GM19043 (cell line): ENCODE measurements at regions not wholly inside any gene's neighbourhood (a gene's known extent, or its start where the extent isn't known, plus 50 kb on each side); places are given as distances from the start of the nearest gene placed in this dataset.
A peak's percentile ranks its signal among the peaks of the same experiment; 100 is the strongest.

ENCODE experiments used
- ATAC-seq: cut with Tn5 transposase; IDR thresholded peaks from one replicate; pipeline ENCODE4 v1.9.1; 2021; ENCODE audit warnings: low read depth; ENCODE audit not compliant: unreplicated experiment

DNA sequence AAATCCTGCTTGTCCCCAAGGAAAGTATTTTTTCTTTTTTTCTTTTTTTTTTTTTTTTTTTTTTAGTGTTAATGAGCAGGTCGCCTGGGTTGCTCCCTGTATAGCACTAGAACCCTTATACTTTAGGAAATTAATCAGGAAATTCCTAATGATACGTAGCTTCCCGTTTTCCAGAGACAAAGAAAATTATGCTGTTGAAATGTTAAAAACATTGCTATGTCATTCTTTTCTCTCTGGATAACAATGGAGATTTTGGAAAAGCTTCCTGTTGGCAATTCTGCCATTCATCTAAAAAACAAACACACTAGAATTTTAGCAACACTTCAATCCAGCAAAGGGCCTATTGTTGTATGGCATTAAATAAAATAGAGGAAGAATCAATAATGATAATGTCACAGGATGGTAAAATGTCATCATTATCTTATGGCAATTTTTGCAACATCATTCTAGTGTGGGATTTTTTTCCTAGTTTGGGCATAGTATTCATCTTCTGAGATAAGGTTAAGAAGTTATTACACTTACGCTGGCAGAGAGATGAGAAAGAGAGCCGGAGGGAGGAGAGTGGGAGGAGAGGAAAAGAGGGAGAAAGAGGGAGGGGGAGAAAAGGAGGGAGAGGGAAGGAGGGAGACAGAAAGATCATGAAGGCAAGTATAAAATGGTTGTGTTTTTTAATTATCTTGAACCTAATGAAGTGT is 315.8 kb upstream of the PDE4D start:
- ATAC-seq, result no peak

DNA sequence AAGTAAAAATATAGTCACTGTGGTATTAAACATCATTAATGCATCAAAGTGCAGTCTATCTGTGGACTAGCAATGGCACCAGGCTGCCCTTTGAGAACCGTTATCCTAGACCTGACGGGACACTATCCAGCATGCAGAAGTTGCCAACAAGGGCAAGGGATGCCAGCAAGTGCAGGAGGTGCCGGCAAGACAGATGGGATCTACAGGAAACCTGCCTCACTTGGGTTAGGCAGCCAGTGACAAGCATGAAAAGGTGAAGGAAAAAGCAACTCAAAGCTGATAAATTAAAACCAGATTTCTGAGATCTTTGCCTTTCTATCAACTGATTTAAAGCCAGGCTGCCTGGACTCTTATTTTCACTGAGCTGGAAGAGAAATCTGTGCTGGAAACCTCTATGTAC is 315.2 kb upstream of the PDE4D start:
- ATAC-seq, result no peak

DNA sequence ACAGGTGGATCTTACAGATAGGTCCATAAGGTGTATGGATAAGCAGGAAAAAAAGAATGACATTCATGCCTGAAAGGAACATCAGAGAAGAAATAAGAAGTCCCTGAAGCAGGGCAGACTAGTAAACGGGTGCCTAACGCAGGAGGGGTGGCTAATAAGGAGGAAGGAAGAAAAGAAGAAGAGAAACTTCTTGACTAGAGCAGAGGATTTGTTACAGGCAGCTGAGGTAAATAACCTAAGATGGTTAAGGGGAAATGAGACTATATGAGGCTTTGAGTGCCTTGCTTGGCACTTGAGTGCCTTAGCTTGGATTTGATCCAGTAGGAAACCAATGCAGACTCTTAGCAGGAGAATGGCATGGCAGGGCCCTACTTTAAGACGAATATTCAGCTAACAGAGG is 313.5 kb upstream of the PDE4D start:
- peak; percentile 84 for ATAC-seq

DNA sequence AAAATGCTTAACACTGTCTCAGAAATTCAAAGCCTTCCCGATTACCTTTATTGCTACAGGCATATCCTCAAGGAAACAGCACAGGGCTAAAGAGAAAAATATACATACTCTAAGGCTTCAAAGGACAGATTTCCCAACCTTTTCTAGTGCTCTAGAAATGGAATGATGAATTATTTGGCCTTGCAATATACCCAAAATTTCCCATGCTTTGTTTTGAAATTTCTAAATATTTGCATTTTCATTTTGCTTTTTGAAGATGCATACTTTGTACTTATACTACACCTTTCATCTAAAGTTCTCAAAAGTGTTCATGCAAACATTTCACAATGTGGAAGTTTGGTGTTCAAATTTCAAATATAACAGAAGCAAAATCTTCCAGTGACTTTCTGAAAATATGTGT is 312.7 kb upstream of the PDE4D start:
- ATAC-seq, result no peak

DNA sequence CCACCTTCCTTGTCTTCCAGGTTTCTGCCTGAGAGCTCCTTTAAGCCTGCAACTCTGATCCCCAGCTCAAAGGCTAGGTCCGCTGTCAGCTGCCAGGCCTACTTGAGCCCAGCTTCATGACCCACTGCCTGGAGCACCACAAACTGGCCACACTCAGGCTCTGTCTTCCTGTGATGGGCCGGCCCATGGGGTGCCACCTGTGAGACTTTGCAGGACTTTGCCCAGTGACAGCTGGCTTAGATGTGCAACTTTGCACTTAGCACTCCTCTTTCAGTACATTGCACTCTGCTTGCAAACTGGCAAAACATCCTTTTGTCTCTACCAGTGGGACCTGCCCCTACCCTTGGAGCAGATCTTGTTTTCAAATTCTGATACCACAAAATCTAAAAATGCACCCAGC is 311.5 kb upstream of the PDE4D start:
- ATAC-seq, result no peak

DNA sequence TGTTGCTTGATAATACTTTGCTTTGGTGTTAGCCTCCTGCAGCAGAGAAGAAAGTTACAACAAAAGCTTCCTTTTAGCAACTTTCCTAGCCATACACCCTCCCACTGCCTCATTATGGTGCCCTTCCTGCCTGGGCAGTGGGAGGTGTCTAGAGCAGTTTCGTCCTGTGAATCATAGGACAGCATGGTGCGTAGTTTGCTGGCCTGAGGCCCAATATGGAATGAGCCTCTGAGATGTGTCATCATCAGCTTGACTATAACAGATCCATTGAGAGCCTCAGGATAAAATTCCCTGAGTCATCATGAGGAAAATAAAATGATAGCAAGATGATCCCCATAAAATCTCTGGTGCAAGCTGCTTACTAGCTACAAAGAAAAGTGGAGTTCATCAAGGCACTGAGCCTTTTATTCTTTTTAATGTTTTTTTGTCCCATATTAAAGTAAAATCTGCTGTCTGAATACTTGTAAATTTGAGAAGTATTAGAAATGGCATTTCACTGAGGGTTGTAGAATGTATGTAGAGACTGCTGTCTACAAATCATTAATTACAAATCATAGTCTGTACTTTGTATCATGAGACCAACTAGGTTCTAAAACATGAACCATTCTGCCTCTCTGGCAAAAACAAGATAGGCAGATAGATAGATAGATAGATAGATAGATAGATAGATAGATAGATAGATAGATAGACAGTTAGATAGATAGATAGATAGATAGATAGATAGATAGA is 303.0 kb upstream of the PDE4D start:
- no peak for ATAC-seq

DNA sequence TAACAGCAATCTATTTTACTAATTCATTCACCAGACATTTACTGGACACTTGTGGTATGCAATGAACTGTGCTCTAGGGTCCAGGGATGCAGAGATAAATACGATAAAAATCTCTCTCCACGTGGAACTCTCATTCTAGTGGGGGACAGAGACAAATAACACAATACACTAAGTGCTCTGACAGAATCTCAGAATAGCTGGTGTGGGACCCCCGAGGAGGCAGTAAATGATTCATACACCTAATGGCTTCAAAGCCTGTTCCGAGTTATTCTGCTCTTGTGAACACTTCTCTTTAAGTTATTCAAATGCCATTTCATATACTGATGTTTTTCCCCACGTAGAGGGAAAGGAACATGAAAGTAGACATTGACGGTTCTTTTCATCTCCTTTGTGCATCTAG is 302.0 kb upstream of the PDE4D start:
- ATAC-seq, result no peak

DNA sequence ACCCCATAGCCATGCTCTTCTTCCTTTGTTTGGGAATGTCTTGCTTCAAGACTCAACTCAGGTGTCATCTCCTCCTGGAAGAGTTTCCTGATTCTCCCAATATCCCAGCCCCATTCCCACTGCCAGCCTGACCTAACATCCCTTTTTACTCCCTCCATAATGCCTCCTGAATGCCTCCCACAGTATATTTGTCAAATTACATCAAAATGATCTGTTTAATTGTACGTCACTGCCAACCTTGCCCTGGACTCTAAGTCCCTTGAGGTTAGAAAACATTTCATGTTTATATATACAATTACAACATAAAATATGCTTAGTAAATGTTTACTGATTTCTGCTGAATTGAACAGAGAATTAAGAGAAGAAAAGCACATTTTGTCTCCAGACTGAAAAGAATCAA is 301.6 kb upstream of the PDE4D start:
- ATAC-seq, result no peak

DNA sequence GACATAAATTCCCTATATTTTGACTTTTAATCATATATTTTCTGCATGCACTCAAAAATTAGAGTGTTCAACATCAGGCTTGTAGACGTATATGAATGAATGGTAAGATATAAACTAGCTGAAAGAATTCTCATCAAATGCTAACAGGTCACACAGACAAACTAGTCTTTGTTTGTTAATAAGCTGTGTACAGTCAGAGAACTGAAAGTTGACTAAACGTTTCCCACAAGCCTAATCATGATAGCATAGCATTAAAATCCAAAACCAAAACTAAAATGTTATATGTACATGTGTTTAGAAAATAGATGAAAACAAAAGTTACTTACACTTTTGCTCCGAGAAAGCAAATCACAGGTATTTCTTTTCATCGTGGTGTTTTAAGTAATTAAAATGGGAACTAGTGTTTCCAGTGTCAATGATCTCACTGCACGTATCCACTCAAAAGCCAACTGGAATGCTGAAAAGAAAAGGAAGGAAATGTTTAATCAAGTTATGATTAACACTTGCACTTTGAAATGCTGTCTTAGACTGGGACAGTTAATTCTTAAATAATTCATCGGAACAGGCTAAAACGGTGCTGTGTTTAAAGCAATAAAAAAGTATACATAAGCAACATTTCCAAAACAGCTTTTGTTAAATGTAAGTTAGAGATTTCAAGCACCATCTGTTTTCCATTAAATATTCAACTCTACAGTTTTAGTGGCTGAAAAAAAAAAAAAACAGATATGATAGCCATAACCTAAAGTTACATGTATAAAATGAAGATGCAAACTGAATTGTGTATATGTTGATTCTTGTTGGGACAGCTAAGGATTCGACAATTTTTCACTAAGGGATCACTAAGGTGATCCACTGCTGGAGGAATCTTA is 291.9 kb upstream of the PDE4D start:
- ATAC-seq, result no peak

DNA sequence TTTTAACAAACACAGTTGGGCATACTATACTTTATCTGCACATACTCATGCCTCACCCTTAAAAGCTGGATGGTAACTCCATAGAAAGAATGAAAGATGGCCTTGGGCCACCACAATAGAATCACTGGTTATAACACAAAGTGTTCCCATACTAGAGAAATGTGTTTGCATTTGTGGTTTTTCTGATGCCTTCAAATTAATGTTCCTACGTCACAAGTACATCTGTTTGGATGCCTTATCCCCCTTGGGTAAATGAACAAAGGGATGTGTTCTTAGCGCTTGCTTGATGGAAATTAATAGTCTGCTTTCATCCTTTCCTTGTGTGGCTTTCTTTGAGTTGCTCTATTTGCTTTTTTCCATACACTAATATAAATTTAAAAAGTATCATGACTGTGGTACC is 291.1 kb upstream of the PDE4D start:
- no peak for ATAC-seq

DNA sequence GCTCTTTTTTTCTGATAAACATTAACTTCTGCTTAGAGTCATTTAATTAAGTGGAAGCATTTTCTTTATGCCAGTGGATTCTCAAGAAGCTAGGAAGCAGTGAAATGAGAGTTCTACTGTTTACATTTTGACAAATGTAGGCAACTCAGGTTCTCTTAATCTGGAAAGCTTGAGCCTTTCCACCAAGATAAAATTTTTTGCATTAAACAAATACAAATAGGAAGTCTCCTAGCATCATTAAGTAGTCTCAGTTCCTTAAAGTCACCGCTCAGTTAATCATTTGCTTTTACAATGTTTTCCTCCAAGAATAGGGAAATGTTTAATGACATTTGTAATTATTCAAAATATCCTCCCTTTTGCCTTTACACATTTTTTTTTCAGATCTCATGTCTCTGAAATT is 290.4 kb upstream of the PDE4D start:
- ATAC-seq, result peak; percentile 87

DNA sequence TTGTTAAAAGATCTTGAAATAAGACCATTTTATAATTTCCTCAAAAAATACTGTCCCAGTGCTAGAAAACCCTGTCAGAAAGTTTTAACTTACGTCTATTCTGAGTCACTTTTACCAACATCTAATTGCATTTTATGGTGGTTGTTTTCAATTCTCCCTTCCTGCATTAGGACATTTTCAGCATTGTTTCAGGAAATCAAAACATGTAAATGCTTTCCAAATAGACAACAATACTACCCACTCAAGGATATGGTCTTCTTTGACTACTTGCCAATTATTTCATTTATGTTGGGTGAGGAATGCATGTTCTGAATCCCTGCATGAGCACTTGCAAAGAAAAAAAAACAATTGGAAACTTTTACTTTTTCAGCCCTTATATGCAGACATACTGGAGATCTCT is 284.6 kb upstream of the PDE4D start:
- no peak for ATAC-seq

DNA sequence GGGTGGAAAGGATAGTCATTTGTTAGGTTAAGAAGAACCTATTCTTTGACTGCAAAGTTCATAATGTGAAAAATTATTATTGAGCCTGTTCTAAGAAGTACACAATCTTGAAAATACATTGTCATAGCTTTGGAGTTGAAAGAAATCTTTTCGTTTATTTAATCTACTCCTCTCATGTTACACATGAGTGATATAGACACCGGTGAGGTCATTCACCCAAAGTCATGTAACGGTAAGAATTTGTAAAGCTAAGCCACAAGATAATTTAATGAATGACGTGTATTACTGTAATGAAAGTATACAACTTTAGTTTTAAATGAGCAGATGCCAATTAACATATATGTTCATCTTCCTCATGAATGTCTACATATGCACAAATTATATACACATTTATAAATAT is 284.1 kb upstream of the PDE4D start:
- ATAC-seq, result no peak

DNA sequence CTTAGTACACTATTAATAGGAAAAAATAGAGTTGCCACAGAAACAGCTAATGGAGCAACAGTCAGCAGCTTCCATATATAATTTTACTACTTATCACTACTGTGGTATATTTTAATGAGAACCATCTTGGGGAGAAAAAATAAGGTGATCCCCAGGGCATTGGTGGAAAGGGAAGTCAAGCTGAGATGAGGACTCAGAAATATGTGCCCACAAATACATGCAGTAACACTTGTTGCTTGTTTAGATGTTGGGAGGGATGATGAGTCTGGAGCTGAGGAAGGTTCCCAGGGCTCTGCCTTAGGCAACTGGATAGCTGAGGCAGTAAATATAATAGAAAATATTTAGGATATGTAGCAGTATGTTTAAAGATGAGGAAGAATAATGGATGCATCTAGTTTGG is 280.1 kb upstream of the PDE4D start:
- no peak for ATAC-seq

DNA sequence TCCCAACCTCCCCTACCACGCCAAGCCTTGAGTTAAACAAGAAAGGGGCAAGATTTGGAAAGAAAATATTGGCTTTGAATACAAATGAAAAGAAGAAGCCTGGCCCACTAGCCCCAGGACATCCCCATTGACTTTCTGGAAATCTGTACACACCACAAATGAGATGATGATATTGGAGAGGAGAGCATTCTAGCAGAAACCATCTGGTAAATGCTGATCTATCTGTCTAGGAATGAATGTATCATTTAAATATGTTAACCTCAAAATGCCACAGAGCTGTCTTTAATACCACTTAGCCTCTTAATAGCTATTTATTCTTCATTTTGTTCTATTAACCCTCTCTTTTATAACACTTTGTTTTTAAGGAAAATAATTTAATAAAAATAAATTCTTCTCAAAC is 270.2 kb upstream of the PDE4D start:
- ATAC-seq, result no peak

DNA sequence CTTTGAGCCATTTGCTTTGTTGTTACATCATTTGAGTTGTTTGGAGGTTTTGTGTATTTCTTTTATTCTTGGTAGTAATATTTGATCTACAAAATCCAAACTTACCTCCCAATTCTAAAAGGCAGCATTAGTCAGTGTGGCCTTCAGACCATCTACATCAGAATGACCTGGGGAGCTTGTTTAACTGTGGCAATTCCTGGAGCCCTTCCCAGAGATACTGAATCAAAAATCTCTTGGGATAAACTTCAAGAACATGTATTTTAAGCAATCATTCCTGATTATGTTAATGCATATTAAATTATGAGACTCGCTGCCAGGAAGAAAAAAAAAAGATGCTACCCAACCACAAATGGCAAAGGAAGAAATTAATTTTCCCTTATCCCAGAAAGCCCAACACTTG is 268.9 kb upstream of the PDE4D start:
- no peak for ATAC-seq

DNA sequence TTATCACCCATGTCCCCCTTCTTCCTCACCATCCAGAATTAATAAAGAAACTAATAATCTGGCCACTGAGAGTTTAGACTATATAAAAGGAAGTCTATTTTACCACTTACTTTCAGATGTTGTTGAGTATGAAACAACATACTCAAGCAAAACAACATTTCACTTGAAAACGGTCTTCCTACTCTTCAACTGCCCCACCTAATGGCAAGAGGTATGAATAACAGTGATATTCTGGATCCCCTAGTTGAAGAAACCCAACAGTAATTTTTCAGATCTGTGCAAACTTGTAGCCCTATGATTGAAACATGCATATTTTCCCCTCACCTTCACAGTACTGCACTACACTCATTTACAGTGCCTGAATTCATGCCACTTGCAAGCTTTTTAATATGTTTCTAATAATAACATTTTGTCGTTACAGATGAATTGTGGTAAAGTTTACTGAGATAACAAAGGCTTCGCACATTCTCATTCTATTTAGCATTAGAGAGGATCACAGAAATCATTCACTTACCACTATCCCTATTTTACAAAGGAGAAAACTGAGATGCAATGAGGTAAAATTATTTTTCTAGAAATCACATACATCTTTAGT is 267.9 kb upstream of the PDE4D start:
- ATAC-seq, result peak; percentile 78

DNA sequence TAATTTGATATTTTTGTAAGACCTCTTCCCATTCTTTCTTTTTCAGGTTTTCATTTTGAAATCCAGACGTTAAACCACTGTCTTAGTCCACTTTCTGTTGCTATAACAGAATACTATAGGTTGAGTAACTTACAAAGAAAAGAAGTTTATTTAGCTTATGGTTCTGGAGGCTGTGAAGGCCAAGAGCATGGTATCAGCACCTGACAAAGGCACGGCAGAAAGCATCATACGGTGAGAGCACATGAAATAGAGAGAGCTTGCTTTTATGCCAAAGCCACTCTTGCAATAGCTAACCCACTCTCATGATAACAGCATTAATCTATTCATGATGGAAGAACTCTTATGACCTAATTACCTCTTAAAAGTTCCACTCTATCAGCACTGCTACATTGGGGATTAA is 255.6 kb upstream of the PDE4D start:
- ATAC-seq, result no peak

DNA sequence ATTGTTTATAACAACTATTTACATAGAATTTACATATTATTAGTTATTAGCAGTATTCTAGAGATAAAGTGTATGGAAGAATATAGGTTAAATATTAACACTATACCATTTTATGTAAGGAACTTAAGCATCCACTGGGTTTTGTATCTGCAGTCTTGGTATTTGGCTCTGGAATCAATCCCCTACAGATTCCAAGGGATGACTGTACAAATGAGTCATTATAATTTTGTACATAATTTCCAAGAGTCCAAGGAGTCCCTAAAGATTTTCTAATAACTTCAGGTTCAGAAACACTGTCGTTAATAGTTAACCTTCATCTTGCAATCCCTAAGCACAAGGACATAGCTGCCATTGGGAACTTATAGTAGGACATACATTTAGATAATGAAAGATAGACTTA is 254.8 kb upstream of the PDE4D start:
- ATAC-seq, result no peak

DNA sequence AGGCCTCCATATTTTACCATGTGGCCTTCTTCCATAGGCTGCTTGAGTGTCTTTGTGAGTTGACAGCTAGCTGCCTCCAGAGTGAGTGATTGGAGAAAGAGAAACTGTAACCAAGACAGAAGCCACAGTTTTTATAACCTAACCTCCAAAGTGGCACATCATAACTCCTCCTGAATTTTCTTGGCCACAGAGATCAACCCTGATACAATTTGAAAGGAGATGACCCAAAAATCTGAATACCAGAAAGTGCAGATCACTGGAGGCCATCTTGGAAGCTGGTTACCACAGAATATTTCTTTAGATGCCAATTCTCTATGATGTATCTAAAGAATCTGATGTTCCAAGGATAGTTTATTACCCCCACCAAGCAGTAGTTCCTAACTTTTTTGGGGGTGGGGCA is 254.3 kb upstream of the PDE4D start:
- no peak for ATAC-seq

DNA sequence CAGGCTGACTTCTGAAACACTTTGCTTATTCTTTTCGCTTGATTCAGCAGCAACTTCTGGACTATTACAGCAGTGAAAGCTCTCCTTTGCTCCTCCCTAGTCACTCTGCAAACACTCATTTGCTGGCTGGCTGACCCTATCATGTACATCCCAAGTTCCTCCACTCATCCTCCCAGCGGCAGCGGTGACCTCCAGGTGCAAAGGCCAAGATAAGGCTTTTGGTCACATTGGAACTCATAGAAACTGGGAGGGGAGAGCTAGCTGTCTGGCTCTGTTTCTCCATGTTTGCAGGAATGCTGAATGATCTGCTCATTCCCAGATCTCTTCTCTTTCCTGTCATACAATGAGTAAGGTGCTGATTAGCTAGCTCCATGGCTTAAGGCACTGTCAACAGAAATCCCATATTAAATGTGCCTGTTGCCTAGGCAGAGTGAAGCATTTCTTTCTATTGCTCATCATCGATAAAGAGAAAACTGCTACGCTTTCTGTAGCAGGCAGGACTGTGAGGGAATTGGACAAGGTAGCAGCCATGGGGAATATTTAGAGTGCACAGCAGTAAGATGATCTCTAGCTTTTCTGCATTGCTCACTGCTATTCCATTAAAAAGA is 250.5 kb upstream of the PDE4D start:
- ATAC-seq, result no peak
